GM19452 (cell line): ENCODE measurements at regions not wholly inside any gene's neighbourhood (a gene's known extent, or its start where the extent isn't known, plus 50 kb on each side); places are given as distances from the start of the nearest gene placed in this dataset.

Source experiments
- ATAC-seq: cut with Tn5 transposase; IDR thresholded peaks from one replicate; pipeline ENCODE4 v1.9.1; 2021; ENCODE audit not compliant: unreplicated experiment

DNA sequence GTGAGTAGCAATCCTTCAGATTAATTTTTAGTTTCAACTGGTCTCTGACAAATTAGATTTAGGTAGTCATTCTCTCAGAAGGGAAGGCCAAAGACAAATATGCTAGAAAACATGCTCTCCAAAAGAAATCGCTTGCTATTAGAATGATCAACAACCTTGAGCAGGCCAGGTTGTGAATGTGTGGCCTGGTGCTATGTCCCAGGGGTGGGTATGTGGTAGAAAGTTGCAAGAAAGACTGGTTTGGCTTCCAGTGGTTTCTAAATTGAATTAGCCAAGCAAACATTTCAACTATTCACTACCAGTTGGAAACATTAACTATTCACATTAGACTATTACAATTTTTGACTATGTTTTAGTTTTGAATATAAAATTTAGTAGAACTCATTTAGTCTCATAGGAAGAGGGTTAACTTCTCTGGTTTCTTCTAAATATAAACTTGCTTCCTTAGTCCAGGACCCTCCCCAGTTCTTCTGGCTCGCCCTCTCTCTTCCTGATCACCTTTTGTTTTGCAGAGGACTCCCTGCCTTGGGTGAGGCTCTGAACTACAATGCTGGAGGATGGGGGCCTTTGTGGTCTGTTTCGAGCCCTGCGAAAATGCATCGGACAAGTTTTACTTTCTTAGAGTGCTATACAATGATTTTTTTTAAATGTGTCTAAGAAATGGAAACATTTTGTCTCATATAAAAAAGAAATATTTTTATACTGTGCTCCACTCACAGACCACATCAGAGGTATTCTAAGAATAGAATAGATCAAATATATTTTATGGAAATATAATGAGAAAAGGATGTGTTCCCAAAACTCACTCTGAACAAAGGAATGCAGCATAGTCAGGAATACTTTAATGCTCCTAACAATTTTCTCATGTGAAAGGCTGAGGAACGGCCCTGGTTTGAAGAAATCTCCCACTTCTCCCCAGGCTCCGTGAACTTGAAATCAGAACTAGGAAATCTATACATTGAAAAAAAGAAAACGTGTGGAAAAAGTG lies 375.0 kb upstream of the ZEB2 start:
- ATAC-seq = no peak

GRCh38 chr2:144893464-144893863 lies 373.5 kb upstream of the ZEB2 start:
- ATAC-seq = no peak

- no peak for ATAC-seq
These were observed 370.9 kb upstream of the ZEB2 start for GRCh38 chr2:144890828-144891227.

- no peak for ATAC-seq
These were observed 369.4 kb upstream of the ZEB2 start for GRCh38 chr2:144889348-144889747.

DNA sequence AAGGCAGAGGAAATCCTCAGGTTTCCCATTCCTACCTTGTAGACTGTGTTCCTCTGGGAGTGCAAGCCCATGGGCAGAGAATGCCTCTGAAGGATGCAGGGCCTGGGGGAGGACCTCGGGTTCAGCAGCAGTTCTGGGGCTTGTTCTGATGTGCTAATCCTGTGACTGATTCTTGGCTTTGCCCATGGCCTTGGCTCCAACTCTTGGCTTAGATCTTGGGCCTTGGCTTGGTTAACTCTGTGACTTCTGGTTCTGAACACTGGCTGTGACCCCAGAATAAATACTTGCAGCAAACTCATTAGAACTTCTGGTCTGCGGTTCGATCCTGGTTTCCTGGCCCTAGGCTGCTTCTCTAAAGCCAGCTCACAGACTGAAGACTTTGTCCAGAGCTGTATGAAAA lies 366.9 kb upstream of the ZEB2 start:
- no peak for ATAC-seq

- no peak for ATAC-seq
These were observed 358.0 kb upstream of the ZEB2 start for GRCh38 chr2:144877893-144878292.

GRCh38 chr2:144876013-144876412 lies 356.1 kb upstream of the ZEB2 start:
- ATAC-seq = no peak

- no peak for ATAC-seq
These were observed 355.5 kb upstream of the ZEB2 start for GRCh38 chr2:144875290-144875969.

GRCh38 chr2:144865670-144866069 lies 345.8 kb upstream of the ZEB2 start:
- no peak for ATAC-seq

GRCh38 chr2:144859716-144860115 lies 339.8 kb upstream of the ZEB2 start:
- no peak for ATAC-seq

DNA sequence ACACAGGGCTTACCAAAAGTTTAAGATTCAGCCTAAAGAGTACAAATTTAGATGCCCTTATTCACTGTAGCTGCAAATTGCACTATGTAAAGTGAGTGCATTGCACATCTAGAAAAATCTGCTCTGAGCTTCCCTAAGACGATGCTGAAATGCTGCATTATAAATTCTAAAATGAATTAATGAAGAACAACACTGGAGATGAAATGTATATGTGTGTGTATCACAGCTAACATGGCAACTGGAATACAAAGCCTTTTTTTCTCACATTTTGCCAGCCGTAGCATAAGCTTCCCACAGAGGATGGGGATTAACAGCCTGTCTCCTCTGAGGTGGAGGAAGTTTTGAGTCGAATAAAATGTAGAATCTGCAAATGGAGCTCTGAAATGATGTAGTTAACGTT lies 338.3 kb upstream of the ZEB2 start:
- ATAC-seq = no peak

DNA sequence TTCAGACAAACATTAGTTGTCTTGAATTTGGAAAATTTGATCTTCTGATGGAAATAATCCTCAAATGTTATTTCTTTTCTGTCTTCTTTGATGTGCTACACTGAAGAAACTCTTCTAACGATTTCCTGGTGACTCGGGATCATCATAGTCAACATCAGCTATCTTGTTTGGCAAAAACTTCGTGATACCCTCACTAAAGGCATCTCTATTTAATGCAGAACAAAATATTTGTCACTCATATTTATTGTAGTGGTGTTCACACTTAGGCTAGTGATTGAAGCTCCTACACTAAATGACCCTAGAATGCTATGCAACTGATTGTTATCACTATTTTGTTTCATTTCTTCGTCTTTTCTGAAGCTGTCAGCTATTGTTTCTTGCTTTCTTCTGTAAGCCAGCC lies 334.7 kb upstream of the ZEB2 start:
- ATAC-seq = no peak

GRCh38 chr2:144849612-144850011 lies 329.7 kb upstream of the ZEB2 start:
- ATAC-seq = no peak

DNA sequence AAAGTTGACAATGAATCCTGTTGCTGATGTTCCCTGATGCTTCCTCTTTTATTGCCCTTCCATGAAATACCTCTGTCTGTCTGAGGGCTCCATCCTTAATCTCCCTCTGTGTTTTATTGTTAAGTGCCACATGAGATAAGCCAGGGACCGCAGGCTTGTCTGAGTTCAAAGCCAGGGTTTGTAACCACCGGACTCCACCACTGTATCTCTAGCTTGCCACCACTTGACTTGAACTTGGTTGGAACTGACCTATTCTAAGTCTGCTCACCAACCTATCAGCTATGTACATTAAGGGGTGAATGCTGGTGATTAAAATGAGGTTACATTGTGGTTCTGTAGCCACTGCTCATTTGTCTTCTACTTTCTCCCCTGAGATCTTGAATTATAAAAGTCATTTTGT lies 328.5 kb upstream of the ZEB2 start:
- ATAC-seq = no peak

DNA sequence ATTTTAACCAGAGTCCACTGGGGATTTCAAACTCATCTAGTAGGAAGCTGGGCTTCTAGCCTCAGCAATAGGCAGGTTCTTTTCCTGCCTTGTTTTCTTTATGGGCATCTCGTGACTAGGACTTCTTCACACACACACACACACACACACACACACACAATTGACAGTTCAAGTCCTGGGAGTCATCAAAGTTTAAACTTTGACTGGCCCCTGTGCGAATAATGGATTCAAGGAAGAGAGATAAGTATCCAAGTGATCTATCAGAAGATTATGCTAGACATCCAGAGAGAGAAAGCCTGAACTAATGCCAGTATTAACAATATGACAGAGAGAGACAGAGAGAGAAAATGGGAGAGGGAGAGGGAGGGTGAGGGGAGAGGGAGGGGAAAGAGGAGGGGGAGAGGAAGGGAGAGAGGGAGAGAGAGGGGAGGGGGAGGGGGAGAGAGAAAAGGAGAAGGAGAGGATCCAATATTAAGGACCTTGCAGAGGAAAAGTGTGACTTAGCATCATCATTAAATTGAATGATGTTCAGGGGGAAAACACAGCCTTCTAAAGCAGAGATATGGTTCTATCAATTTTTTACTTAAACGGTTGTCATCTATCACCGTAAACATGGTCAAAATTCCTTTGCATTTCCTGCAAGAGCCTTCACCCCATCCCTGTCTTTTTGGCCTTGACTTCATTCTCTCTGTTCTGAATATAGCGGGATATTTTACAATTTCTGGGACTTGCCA lies 327.6 kb upstream of the ZEB2 start:
- no peak for ATAC-seq

DNA sequence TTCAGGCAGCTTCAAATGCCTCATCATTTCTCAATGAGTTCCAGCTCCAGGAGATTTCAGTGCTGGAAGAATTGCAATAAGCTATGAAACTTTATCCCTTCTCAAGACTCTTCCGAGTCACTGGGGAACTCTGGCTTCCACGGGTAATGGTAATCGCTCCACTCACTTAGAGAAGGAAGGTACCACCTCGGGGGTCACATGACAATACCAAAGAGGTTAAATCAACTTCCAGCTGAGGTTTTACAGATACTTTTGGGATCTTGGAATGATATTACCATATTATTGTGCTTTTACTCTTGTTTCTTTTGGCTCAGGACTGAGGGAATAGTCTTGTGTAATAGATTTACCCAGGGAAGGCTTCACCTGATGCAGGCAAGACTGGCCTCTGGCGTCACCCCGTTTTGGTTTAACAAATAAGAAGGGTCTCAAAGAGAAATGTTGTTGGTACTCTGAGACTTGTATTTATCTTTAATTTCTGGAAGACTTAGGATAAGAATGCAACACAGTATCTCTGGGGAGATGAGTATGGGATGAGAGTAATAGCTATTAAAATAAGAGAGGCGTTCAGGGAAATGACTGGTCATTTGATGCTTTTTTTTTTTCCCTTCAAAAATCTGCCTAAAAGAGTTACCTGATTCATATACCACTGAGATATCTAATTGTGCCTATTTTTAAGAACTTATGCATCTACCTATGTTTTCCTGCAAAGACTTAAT lies 316.9 kb upstream of the ZEB2 start:
- ATAC-seq = no peak

DNA sequence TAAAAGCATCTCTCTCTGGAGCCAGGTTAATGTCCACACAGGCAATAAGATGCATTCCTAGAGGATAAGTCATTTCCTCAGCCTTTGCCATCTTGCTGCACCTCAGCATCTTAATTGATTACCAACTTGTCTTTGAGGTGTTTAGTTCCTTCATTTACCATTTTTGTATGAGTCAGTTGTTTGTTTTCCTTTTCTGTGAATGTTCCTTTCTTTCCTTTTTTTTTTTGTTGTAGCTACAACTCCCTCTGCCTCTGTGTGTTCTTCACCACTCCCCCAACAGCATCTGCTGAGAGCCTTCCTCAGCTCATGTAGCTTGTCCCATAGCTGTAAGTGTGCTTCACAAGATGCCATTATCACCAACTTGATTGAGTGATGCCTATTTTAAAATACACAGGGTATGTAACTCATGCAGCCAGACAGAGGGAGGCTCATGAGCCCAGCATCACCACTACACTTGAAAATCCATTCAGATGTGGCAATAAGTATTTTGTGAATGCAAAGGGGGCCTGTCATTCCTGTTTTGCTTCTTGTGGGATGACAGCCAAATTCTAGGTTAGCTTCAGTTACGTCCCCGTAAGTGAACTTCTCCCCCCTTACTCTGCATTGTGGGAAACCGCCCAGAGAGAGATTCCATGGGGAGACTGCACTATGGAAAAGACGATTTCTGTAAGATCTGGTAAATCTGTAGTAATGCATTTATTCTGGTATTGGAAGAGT lies 315.9 kb upstream of the ZEB2 start:
- no peak for ATAC-seq

DNA sequence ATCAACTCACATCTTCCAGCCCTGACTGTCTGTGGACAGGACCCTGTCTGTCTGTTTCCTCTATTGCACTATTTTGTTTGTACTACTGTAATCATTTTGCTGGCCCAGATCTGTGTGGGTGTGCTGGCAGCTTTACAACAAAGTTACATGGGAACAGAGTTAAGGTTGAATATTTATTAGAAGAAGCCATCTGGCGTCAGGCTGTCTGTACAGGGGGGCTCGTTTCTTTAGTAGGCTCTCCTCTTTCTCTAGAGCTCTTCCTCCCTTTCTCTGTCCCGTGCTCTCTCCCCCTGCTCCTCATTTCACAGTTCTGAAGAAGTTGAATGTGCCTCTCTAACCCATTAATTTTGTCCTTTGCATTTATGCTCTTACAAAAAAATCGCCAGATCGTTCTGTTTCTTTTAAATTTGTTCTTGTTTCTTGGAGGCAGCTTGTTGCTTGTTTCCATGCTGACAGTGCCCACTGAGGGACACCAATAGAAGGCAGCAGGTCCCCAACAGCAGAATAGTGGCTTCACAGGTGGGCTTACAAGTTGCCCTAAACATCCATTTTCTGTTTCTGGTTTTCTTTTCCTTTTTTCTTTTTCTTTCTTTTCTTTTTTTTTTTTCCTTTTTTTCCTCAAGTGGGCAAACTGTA lies 315.2 kb upstream of the ZEB2 start:
- ATAC-seq = no peak

DNA sequence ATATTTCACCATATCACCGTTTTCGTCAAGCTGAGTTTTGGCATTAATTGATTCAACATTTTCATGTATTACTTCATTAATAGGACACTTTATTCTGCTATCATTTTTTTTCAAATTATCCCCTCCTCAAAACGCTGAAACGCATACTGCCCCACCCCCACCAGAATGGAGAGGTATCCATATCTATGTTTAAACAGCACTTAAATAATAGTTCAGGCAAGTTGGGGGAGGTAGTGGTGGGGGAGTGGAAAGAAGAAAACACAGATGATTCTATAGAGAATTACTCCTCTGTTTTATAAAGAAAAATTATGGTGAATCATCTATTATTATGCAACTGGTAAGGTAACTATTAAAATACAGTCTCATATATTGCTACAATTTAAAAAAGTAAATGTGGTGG lies 314.4 kb upstream of the ZEB2 start:
- no peak for ATAC-seq

DNA sequence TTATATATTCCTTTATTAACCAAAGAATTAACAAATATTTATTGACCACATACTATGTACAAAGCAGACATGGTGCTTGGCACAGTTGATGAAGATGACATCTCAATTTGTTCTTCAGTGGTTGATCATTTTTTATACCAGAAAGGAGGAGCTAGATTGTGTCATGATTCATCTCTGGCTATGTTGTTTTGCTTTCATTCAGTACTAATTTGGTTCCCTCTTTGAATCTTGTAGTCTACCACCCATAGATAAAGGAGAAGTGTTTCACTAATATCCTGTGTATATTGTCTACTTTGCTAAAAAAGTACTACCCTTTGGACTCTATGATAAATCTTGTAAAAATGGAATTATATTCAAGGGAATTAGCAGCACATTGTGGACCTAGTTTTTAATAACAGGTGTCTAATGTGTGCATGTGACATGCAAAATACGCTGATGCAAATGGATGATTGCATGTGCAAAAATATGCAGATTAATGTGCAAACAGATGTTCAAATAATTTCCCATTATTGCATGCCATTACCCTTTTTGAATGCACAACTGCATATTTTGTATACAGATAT lies 313.2 kb upstream of the ZEB2 start:
- ATAC-seq = no peak
